HG03342 (cell line): ENCODE measurements at regions not wholly inside any gene's neighbourhood (a gene's known extent, or its start where the extent isn't known, plus 50 kb on each side); places are given as distances from the start of the nearest gene placed in this dataset.
"Not testable (repeated sequence)": the region's sequence is repeated elsewhere in the genome, so short reads cannot be mapped to it uniquely, and the experiment has no call there.

Experiments
- ATAC-seq: cut with Tn5 transposase; IDR thresholded peaks from one replicate; pipeline ENCODE4 v1.9.1; 2021; ENCODE audit warnings: mild to moderate bottlenecking, moderate library complexity; ENCODE audit not compliant: unreplicated experiment

- ATAC-seq = not testable (repeated sequence)
Measured at GRCh38 chr5:34096033-34096432, 53.0 kb upstream of the C1QTNF3 start.

- ATAC-seq = not testable (repeated sequence)
Measured at GRCh38 chr5:34099891-34100290, 56.9 kb upstream of the C1QTNF3 start.

GRCh38 chr5:34101567-34101966 is 58.6 kb upstream of the C1QTNF3 start:
- ATAC-seq = not testable (repeated sequence)

GRCh38 chr5:34108897-34109296 is 65.9 kb upstream of the C1QTNF3 start:
- ATAC-seq = not testable (repeated sequence)

DNA sequence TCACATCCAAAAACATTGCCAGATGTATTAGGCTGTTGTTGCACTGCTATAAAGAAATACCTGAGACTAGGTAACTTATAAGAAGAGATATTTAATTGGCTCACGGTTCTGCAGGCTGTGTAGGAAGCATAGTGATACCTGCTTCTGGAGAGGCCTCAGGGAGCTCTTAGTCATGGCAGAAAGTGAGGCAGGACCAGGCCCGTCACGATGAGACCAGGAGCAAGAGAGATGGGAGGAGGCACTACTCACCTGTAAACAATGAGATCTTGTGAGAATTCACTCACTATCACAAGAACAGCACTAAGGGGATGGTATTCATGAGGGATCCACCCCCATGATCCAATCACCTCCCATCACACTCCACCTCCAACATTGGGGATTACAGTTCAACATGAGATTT is 81.3 kb upstream of the C1QTNF3 start:
- ATAC-seq = not testable (repeated sequence)

GRCh38 chr5:34125354-34125753 is 82.3 kb upstream of the C1QTNF3 start:
- ATAC-seq = peak; percentile 81

GRCh38 chr5:34126741-34127140 is 83.7 kb upstream of the C1QTNF3 start:
- not testable (repeated sequence) for ATAC-seq

DNA sequence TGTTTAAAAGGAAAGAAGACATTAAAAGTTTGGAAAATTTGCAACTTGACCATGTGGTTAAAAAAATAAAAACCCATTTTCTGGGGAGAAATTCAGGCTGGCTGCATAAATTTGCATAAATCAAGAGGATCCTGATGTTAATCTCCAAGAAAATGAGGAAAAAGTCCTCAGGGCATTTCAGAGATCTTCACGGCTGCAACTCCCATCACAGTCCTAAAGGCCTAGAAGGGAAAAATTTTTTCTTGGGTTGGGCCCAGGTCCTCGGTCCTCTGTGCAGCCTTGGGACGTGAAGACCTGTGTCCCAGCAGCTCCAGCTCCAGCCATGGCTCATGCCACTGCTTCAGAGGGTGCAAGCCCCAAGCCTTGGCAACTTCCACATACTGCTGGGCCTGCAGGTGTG is 84.8 kb upstream of the C1QTNF3 start:
- ATAC-seq = not testable (repeated sequence)

GRCh38 chr5:34128890-34129289 is 85.9 kb upstream of the C1QTNF3 start:
- not testable (repeated sequence) for ATAC-seq

- ATAC-seq = not testable (repeated sequence)
Measured at GRCh38 chr5:34154988-34155387, 112.0 kb upstream of the C1QTNF3 start.

DNA sequence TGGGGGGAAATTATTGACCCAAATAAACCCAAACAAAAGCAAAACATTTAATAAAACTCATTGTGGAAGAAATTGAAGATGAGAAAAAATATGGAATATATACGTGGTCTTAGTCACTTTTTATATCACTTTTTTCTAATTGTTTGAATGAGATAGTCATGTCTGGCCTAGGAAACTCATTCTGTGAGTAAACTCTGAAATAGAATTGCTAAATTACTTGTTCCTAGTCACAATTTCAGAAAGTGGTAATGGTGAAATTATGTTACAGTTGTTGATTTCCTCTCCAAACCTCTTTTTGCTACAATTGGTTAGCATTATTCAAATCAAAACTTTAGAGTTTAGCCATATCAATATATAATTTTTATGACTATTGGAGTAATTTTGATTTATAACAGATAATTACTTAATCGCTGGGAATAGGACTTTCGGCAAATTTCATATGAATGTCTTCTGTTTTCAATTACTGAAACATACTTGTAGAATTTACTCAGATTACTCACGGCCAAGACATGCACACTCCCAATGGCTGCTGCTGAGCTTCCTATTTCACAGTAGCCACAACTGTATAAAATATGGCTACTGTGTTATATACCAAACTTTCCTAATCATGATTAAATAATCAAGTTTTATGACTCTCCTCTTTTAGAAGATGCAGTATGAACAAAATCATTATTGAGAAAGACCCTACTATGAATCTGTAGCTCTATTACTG is 113.8 kb upstream of the C1QTNF3 start:
- ATAC-seq = not testable (repeated sequence)

GRCh38 chr5:34160904-34161303 is 117.9 kb upstream of the C1QTNF3 start:
- not testable (repeated sequence) for ATAC-seq

DNA sequence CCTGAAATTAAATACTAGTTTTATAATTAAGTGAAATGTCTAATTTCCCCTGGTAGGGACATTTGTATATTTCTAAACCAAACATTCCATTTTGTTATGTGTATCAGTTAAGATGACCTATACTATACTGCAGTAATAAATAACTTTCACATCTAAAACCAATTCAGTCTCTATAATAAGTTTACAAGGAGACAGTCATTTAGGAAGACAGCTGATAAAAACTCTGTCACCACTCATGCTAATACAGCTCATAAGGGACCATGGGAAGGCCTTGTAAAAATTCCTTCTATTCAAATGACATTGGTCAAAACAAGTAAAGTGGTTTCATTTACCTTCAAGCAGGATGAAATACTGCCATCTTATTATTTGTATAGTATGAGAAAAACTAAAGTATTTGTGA is 128.4 kb upstream of the C1QTNF3 start:
- not testable (repeated sequence) for ATAC-seq

- ATAC-seq = not testable (repeated sequence)
Measured at GRCh38 chr5:34179453-34180190, 136.6 kb upstream of the C1QTNF3 start.

GRCh38 chr5:34180225-34180624 is 137.2 kb upstream of the C1QTNF3 start:
- not testable (repeated sequence) for ATAC-seq

DNA sequence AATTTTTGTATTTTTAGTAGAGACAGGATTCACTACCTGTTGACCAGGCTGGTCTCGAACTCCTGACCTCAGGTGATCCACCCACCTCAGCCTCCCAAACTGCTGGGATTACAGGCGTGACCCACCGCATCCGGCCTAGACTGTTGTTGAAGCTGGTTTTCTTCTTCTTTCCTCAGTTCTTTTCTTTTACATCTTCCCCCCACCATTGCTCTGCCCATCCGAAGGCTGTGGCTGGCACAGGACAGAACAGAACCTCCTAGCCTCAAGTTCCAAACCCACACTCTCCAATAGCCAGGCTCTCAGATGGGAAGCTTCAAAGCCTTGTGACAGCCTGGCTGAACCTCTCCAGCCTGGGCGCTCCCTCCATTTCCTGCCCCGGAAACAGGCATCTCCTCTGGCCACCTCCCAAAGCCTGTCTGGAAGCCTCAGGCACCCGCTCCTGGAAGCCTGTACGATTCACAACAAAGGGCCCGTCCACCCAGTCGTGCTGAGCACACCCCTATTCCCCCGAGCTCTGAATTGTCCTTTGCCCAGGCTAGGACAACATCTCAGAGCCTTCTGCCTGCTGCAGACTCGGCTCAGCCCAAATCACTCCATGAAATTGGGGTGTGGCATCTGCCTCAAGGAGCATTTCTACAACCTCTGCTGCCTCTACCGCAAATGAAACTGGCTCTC is 138.1 kb upstream of the C1QTNF3 start:
- not testable (repeated sequence) for ATAC-seq

GRCh38 chr5:34185005-34185404 is 142.0 kb upstream of the C1QTNF3 start:
- ATAC-seq = not testable (repeated sequence)

GRCh38 chr5:34185572-34185971 is 142.6 kb upstream of the C1QTNF3 start:
- not testable (repeated sequence) for ATAC-seq

DNA sequence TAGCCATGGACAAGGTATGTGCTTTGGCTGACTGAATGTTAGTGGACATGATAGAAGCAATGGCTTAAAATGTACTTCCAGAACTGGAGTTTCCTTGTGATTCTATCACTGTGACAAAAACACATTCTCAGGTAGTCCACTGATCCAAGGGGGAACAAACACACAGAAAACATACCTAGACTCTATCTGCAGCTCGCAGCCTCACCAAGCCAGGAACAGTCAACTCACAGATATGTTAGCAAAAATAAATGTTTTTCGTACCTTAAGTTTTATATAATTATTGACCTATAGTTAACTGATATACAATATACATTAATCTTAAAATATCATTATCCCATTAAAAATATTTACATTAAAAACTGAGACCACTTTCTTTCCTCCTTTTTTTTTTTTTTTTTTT is 143.1 kb upstream of the C1QTNF3 start:
- not testable (repeated sequence) for ATAC-seq

GRCh38 chr5:34186865-34187264 is 143.9 kb upstream of the C1QTNF3 start:
- ATAC-seq = not testable (repeated sequence)

- ATAC-seq = not testable (repeated sequence)
Measured at GRCh38 chr5:34187441-34187840, 144.4 kb upstream of the C1QTNF3 start.
